Fibroblast of lung (primary cell): ENCODE measurements at regions not wholly inside any gene's neighbourhood (a gene's known extent, or its start where the extent isn't known, plus 50 kb on each side); places are given as distances from the start of the nearest gene placed in this dataset.

Experiments used
- EZH2 ChIP-seq: IDR thresholded peaks from 2 replicates; pipeline ENCODE4 v1.5.1; 2012; ENCODE audit warnings: low read length, control low read depth, mild to moderate bottlenecking; ENCODE audit errors: missing control alignments
- TF ChIP-seq, protein P1 (sequence below), 2 donors: IDR thresholded peaks in 1 of 2; conservative IDR thresholded peaks in 1 of 2; 1 replicate in 1 of 2; 2 replicates in 1 of 2; pipeline ENCODE4 v1.5.1; 2011 to 2012; ENCODE audit warnings: low read length in 2 of 2, control low read depth in 1 of 2, inconsistent platforms in 1 of 2, low read depth in 1 of 2, mild to moderate bottlenecking in 1 of 2

DNA sequence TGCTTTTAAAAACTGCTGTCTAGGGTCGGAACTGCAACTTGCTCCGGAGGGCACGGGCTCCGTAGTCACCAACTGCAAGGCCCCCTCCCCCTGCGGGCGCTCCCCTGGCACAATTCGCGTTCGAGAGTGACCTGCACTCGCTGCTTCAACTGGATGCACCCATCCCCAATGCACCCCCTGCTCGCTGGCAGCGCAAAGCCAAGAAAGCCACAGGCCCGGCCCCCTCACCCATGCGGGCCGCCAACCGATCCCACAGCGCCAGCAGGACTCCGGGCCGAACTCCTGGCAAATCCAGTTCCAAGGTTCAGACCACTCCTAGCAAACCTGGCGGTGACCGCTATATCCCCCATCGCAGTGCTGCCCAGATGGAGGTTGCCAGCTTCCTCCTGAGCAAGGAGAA is 64.2 kb upstream of the GAS1 start:
- TF ChIP-seq, protein P1, sequence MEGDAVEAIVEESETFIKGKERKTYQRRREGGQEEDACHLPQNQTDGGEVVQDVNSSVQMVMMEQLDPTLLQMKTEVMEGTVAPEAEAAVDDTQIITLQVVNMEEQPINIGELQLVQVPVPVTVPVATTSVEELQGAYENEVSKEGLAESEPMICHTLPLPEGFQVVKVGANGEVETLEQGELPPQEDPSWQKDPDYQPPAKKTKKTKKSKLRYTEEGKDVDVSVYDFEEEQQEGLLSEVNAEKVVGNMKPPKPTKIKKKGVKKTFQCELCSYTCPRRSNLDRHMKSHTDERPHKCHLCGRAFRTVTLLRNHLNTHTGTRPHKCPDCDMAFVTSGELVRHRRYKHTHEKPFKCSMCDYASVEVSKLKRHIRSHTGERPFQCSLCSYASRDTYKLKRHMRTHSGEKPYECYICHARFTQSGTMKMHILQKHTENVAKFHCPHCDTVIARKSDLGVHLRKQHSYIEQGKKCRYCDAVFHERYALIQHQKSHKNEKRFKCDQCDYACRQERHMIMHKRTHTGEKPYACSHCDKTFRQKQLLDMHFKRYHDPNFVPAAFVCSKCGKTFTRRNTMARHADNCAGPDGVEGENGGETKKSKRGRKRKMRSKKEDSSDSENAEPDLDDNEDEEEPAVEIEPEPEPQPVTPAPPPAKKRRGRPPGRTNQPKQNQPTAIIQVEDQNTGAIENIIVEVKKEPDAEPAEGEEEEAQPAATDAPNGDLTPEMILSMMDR (conservative IDR thresholded peaks at IDR 0.05 in 1 of 2, IDR thresholded peaks at IDR 0.05 in 1 of 2; ENCODE audit: low read depth in 1 of 2, low read length in 2 of 2): no peak
- no peak for TF ChIP-seq EZH2
